SK-N-SH (cell line): ENCODE measurements at regions not wholly inside any gene's neighbourhood (a gene's known extent, or its start where the extent isn't known, plus 50 kb on each side); places are given as distances from the start of the nearest gene placed in this dataset.
A peak's percentile ranks its signal among the peaks of the same experiment; 100 is the strongest.

Experiments used
- CTCF ChIA-PET: fragments of 300-600, 350-600 bp; formaldehyde crosslinking; extraction: SDS; loops from one replicate; lab custom pipeline; 2021; lab: Yijun Ruan, JAX
- POLR2A ChIA-PET: fragments of 350-600 bp; sonication (Branson Sonifier 250); formaldehyde crosslinking; extraction: SDS; loops from one replicate; lab custom pipeline; 2020; ENCODE audit warnings: antibody characterized with exemption, inconsistent platforms; lab: Yijun Ruan, JAX
- DNase-seq: peaks from one replicate; pipeline ENCODE4 v3.0.0; 2012
- H2AFZ ChIP-seq: fragments of 200-600 bp; sonication (generic); 2 replicates; pipeline ENCODE4 v1.8.1; 2016; ENCODE audit warnings: antibody characterized with exemption, mild to moderate bottlenecking, low read depth
- H3F3A ChIP-seq: fragments of 200-600 bp; sonication (generic); replicated peaks from 2 replicates; pipeline ENCODE3; 2016; ENCODE audit warnings: antibody characterized with exemption, mild to moderate bottlenecking; ENCODE audit not compliant: insufficient read depth
- H3K27ac ChIP-seq, 2 experiments: fragments of 200-500 bp in 1 of 2; fragments of 200-600 bp in 1 of 2; sonication (Bioruptor generic) in 1 of 2; sonication (generic), shearing (Covaris generic) in 1 of 2; 2 replicates each; pipeline versions ENCODE4 v1.5.1 to v1.6.1; 2014 to 2016; ENCODE audit warnings: low read depth in 2 of 2, inconsistent platforms in 1 of 2, low read length in 1 of 2, mild to moderate bottlenecking in 1 of 2, mixed read lengths in 1 of 2
- H3K27me3 ChIP-seq: fragments of 200-600 bp; sonication (generic), shearing (Covaris generic); 2 replicates; pipeline ENCODE4 v1.6.1; 2016; ENCODE audit warnings: mixed run types; ENCODE audit not compliant: insufficient read depth
- H3K36me3 ChIP-seq, 2 experiments: fragments of 200-500 bp in 1 of 2; fragments of 200-600 bp in 1 of 2; sonication (Bioruptor generic) in 1 of 2; sonication (generic) in 1 of 2; replicated peaks in 1 of 2; 2 replicates each; pipeline versions ENCODE3 to v1.5.1; 2014 to 2016; ENCODE audit warnings: low read length in 1 of 2, mild to moderate bottlenecking in 1 of 2; ENCODE audit not compliant: insufficient read depth in 2 of 2, control insufficient read depth in 1 of 2
- H3K4me1 ChIP-seq, 2 experiments: fragments of 200-500 bp in 1 of 2; fragments of 200-600 bp in 1 of 2; sonication (Bioruptor generic) in 1 of 2; sonication (generic), shearing (Covaris generic) in 1 of 2; 2 replicates each; pipeline versions ENCODE4 v1.5.1 to v1.6.1; 2014 to 2016; ENCODE audit warnings: low read depth in 1 of 2, low read length in 1 of 2, mixed run types in 1 of 2; ENCODE audit not compliant: insufficient read depth in 2 of 2, control insufficient read depth in 1 of 2
- H3K4me2 ChIP-seq: fragments of 200-600 bp; sonication (generic), shearing (Covaris generic); 2 replicates; pipeline ENCODE4 v1.6.1; 2017; ENCODE audit warnings: mixed run types
- H3K4me3 ChIP-seq, 2 experiments: fragments of 200-500 bp in 1 of 2; fragments of 200-600 bp in 1 of 2; sonication (Bioruptor generic) in 1 of 2; sonication (generic), shearing (Covaris generic) in 1 of 2; 2 replicates each; pipeline versions ENCODE4 v1.5.1 to v1.8.1; 2014 to 2016; ENCODE audit warnings: low read depth in 2 of 2, inconsistent platforms in 1 of 2, low read length in 1 of 2, mild to moderate bottlenecking in 1 of 2, mixed read lengths in 1 of 2, moderate library complexity in 1 of 2
- H3K79me2 ChIP-seq: fragments of 200-600 bp; sonication (generic); 2 replicates; pipeline ENCODE4 v1.8.1; 2017; ENCODE audit warnings: mild to moderate bottlenecking; ENCODE audit not compliant: insufficient read depth
- H3K9ac ChIP-seq: fragments of 200-600 bp; sonication (generic); 2 replicates; pipeline ENCODE4 v1.6.1; 2017; ENCODE audit warnings: mixed run types
- H3K9me2 ChIP-seq: fragments of 200-600 bp; sonication (generic); 2 replicates; pipeline ENCODE4 v1.6.1; 2017; ENCODE audit warnings: mixed run types
- H3K9me3 ChIP-seq: fragments of 200-600 bp; sonication (generic); 2 replicates; pipeline ENCODE4 v1.6.1; 2017; ENCODE audit warnings: mixed run types, mild to moderate bottlenecking, moderate library complexity
- H4K20me1 ChIP-seq: fragments of 200-600 bp; sonication (generic); 2 replicates; pipeline ENCODE4 v1.6.1; 2017; ENCODE audit warnings: mild to moderate bottlenecking, mixed run types; ENCODE audit not compliant: insufficient read depth
- ELF1 ChIP-seq: IDR thresholded peaks from 2 replicates; pipeline ENCODE4 v1.4.0; 2012
- FOSL2 ChIP-seq: IDR thresholded peaks from 2 replicates; pipeline ENCODE4 v1.4.0; 2012; ENCODE audit warnings: low read depth, mild to moderate bottlenecking, moderate library complexity, borderline replicate concordance
- MEF2A ChIP-seq: IDR thresholded peaks from 2 replicates; pipeline ENCODE4 v1.4.0; 2012; ENCODE audit warnings: low read depth, borderline replicate concordance
- SMC3 ChIP-seq: IDR thresholded peaks from 2 replicates; pipeline ENCODE4 v1.6.1; 2012; ENCODE audit warnings: low read depth, low read length, improper control_type of control experiment
- YY1 ChIP-seq: IDR thresholded peaks from 2 replicates; pipeline ENCODE4 v1.4.0; 2012; ENCODE audit warnings: low read depth, mild to moderate bottlenecking
- WGBS: methylation state at CpG from one replicate; pipeline ENCODE4 v1.1.6; 2017; ENCODE audit warnings: low lambda C conversion rate; 5-methylcytosine and 5-hydroxymethylcytosine counted together
- TF ChIP-seq, protein P1 (sequence below): IDR thresholded peaks from 2 replicates; pipeline ENCODE4 v1.6.1; 2012; ENCODE audit warnings: mild to moderate bottlenecking, low read depth, low read length, moderate library complexity
- TF ChIP-seq, protein P2 (sequence below): fragments of 150-350 bp; IDR thresholded peaks from 2 replicates; pipeline ENCODE4 v1.6.1; 2016; ENCODE audit warnings: mild to moderate bottlenecking, low read depth, low read length

DNA sequence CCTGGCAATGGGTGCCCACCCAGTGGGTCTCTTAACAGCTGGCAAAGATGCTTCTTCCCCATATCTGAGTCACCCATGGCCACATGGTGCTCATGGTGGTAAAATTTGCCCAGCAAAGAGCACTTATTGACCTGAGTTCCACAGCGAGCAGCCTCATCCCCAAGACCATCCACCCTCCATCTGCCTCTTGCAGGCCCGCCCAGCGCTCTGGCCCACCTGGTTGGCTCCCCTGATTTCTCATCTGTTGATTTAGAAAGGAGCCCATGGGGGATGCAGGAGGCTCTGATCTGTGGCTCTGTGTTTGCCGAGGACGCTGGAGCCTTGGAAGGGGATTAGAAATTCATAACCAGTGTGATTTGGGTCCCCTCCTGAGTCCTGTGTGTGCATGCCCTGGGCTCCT, 657.5 kb downstream of the PTPRU start (continued):
- TF ChIP-seq, protein P1, sequence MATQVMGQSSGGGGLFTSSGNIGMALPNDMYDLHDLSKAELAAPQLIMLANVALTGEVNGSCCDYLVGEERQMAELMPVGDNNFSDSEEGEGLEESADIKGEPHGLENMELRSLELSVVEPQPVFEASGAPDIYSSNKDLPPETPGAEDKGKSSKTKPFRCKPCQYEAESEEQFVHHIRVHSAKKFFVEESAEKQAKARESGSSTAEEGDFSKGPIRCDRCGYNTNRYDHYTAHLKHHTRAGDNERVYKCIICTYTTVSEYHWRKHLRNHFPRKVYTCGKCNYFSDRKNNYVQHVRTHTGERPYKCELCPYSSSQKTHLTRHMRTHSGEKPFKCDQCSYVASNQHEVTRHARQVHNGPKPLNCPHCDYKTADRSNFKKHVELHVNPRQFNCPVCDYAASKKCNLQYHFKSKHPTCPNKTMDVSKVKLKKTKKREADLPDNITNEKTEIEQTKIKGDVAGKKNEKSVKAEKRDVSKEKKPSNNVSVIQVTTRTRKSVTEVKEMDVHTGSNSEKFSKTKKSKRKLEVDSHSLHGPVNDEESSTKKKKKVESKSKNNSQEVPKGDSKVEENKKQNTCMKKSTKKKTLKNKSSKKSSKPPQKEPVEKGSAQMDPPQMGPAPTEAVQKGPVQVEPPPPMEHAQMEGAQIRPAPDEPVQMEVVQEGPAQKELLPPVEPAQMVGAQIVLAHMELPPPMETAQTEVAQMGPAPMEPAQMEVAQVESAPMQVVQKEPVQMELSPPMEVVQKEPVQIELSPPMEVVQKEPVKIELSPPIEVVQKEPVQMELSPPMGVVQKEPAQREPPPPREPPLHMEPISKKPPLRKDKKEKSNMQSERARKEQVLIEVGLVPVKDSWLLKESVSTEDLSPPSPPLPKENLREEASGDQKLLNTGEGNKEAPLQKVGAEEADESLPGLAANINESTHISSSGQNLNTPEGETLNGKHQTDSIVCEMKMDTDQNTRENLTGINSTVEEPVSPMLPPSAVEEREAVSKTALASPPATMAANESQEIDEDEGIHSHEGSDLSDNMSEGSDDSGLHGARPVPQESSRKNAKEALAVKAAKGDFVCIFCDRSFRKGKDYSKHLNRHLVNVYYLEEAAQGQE: no peak
- TF ChIP-seq ELF1: no peak
- TF ChIP-seq MEF2A: no peak

DNA sequence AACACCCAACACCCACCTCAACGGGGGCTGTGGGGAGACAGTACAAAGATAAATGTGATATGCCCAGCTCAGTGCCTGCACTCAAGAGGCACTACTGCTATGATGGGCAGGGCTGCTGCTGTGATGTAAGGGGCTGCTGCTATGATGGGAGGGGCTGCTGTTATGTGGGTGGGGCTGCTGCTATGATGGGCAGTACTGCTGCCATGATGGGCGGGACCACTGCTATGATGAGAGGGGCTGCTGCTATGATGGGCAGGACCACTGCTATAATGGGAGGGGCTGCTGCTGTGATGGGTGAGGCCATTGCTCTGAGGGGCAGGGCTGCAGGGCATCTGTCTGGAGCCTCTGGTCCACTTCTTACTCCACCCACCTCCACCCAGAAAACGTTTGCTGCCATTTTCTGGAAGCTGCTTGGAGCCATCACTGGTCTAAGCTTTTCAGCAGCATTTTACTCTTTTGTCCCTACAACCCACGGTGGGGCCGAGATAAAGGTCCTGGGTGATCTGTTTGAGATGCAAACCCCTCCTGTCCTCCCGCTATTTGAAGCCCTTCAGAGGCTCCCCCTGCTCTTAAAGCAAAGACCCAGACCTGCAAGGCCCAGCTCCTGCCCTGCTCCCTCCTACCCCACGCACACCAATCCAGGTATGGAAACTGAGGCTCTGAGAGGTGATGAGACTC, 656.9 kb downstream of the PTPRU start:
- Histone ChIP-seq H3K9me2 (no peaks in the 10 kb centered on the region), H3K9ac (no peak overlapping the region), H3K27me3 (no peaks in the 10 kb centered on the region), H3K27ac (no peak overlapping the region), H3K4me2 (no peak overlapping the region)
- WGBS: 34% methylated on average over 5 of the region's 7 CpGs
- TF ChIP-seq, protein P2, sequence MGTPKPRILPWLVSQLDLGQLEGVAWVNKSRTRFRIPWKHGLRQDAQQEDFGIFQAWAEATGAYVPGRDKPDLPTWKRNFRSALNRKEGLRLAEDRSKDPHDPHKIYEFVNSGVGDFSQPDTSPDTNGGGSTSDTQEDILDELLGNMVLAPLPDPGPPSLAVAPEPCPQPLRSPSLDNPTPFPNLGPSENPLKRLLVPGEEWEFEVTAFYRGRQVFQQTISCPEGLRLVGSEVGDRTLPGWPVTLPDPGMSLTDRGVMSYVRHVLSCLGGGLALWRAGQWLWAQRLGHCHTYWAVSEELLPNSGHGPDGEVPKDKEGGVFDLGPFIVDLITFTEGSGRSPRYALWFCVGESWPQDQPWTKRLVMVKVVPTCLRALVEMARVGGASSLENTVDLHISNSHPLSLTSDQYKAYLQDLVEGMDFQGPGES: no peak
- TF ChIP-seq, all 33 proteins: peak for 0
- H3K36me3 ChIP-seq: no peaks in the 10 kb centered on the region
- ChIA-PET CTCF (interaction anchor here (0.9 to 1.4 kb wide), 3 partner anchors 12 to 192 kb away, joined by 3 read pairs; no protein-coding TSS in a partner anchor), POLR2A (no interaction called here)
- no peaks in the 10 kb centered on the region for H3K9me3 ChIP-seq
- H2AFZ ChIP-seq: no peak overlapping the region
- H3F3A ChIP-seq: no peaks in the 10 kb centered on the region
- H3K4me3 ChIP-seq: no peak overlapping the region
- DNase-seq: peak; percentile 22
- H3K4me1 ChIP-seq: no peaks in the 10 kb centered on the region; a peak in 1 of 4 replicates
- H3K79me2 ChIP-seq: no peaks in the 10 kb centered on the region
- no peaks in the 10 kb centered on the region for H4K20me1 ChIP-seq

DNA sequence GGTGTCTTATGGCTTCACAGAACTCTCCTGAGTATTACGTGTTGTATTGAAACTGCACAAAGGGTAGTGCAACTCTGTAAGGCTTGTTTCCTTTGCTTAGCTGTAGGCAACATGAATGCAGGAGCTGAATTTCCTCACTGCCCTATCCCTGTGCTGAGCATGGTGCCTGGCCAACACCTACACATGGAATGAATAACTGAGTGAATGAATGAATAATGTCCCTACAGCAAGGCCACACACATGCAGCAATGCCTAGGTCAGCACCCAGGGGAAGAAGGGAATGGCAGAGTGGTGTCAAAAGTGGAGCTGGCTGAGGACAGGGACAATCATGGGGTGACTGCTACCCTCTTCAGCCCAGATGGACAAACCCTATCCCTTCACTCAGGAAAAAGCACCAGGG, 655.9 kb downstream of the PTPRU start:
- Histone ChIP-seq H2AFZ (no peak overlapping the region), H3K27ac (no peak overlapping the region), H3K9me3 (no peaks in the 10 kb centered on the region), H3K27me3 (no peaks in the 10 kb centered on the region), H3K4me1 (no peaks in the 10 kb centered on the region; a peak in 1 of 4 replicates), H3K9me2 (no peaks in the 10 kb centered on the region), H3K9ac (no peak overlapping the region), H3K4me2 (no peak overlapping the region), H3K4me3 (no peak overlapping the region), H3K36me3 (no peaks in the 10 kb centered on the region), H3F3A (no peaks in the 10 kb centered on the region), H4K20me1 (no peaks in the 10 kb centered on the region), H3K79me2 (no peaks in the 10 kb centered on the region)
- no peak for DNase-seq
- WGBS: 22% methylated on average over 1 of the region's 1 CpG
- TF ChIP-seq SMC3 (no peak), YY1 (no peak), FOSL2 (no peak)
- ChIA-PET POLR2A (no interaction called here), CTCF (interaction anchor here (1.4 kb wide), 1 partner anchor 31 kb away, joined by 3 read pairs; no protein-coding TSS in a partner anchor)
